ENCODE measurements at regions not wholly inside any gene's neighbourhood (a gene's known extent, or its start where the extent isn't known, plus 50 kb on each side); places are given as distances from the start of the nearest gene placed in this dataset.

GRCh38 chr5:110062246-110062645 lies 372.5 kb downstream of the MAN2A1 start:
- TF ChIP-seq POLR2A (IDR thresholded peaks at IDR 0.05; ENCODE audit: low read depth, low read length) (no peak), RB1 (IDR thresholded peaks at IDR 0.05; ENCODE audit: borderline replicate concordance) (no peak), NR2C2 (IDR thresholded peaks at IDR 0.05; ENCODE audit: borderline replicate concordance, control insufficient read depth, insufficient read length, low read depth) (no peak)
- TF ChIP-seq, protein P1, sequence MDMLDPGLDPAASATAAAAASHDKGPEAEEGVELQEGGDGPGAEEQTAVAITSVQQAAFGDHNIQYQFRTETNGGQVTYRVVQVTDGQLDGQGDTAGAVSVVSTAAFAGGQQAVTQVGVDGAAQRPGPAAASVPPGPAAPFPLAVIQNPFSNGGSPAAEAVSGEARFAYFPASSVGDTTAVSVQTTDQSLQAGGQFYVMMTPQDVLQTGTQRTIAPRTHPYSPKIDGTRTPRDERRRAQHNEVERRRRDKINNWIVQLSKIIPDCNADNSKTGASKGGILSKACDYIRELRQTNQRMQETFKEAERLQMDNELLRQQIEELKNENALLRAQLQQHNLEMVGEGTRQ (IDR thresholded peaks at IDR 0.05; ENCODE audit: borderline replicate concordance, low read depth, low read length): no peak

Data from GM12878 (cell line).